ENCODE measurements at regions not wholly inside any gene's neighbourhood (a gene's known extent, or its start where the extent isn't known, plus 50 kb on each side); places are given as distances from the start of the nearest gene placed in this dataset.

- DNase-seq: no peak
Observed at GRCh38 chr1:29828526-29829447, 592.5 kb downstream of the PTPRU start.

GRCh38 chr1:29827801-29828525, 591.6 kb downstream of the PTPRU start:
- no peak for DNase-seq

GRCh38 chr1:29827237-29827750, 591.0 kb downstream of the PTPRU start:
- DNase-seq: no peak

- no peak for DNase-seq
Observed at GRCh38 chr1:29826646-29827045, 590.3 kb downstream of the PTPRU start.

GRCh38 chr1:29825941-29826415, 589.7 kb downstream of the PTPRU start:
- no peak for DNase-seq

- no peak for DNase-seq
Observed at GRCh38 chr1:29825274-29825940, 589.1 kb downstream of the PTPRU start.

- no peak for DNase-seq
Observed at GRCh38 chr1:29824511-29825273, 588.4 kb downstream of the PTPRU start.

- no peak for DNase-seq
Observed at GRCh38 chr1:29824025-29824424, 587.7 kb downstream of the PTPRU start.

- DNase-seq: no peak
Observed at GRCh38 chr1:29823561-29823960, 587.2 kb downstream of the PTPRU start.

- no peak for DNase-seq
Observed at GRCh38 chr1:29821605-29822004, 585.3 kb downstream of the PTPRU start.

- DNase-seq: no peak
Observed at GRCh38 chr1:29820401-29820800, 584.1 kb downstream of the PTPRU start.

GRCh38 chr1:29812408-29813135, 576.2 kb downstream of the PTPRU start:
- no peak for DNase-seq

- no peak for DNase-seq
Observed at GRCh38 chr1:29811727-29812407, 575.5 kb downstream of the PTPRU start.

GRCh38 chr1:29811247-29811646, 574.9 kb downstream of the PTPRU start:
- DNase-seq: no peak

- no peak for DNase-seq
Observed at GRCh38 chr1:29810121-29811120, 574.1 kb downstream of the PTPRU start.

GRCh38 chr1:29809446-29810120, 573.3 kb downstream of the PTPRU start:
- no peak for DNase-seq

- no peak for DNase-seq
Observed at GRCh38 chr1:29808141-29808995, 572.0 kb downstream of the PTPRU start.

- no peak for DNase-seq
Observed at GRCh38 chr1:29807689-29808088, 571.4 kb downstream of the PTPRU start.

Measured in inflammatory macrophage (primary cell).